PC-9 (cell line): ENCODE measurements at regions not wholly inside any gene's neighbourhood (a gene's known extent, or its start where the extent isn't known, plus 50 kb on each side); places are given as distances from the start of the nearest gene placed in this dataset.

Experiments used
- EZH2 ChIP-seq: fragments of 200-600 bp; sonication (generic); IDR thresholded peaks from 2 replicates; pipeline ENCODE4 v1.8.0; 2017; ENCODE audit warnings: antibody characterized with exemption, low read depth
- TF ChIP-seq, protein P1 (sequence below): fragments of 200-600 bp; sonication (generic); conservative IDR thresholded peaks from 2 replicates; pipeline ENCODE4 v1.6.1; 2017; ENCODE audit warnings: mixed run types, antibody characterized with exemption, mild to moderate bottlenecking, moderate library complexity

DNA sequence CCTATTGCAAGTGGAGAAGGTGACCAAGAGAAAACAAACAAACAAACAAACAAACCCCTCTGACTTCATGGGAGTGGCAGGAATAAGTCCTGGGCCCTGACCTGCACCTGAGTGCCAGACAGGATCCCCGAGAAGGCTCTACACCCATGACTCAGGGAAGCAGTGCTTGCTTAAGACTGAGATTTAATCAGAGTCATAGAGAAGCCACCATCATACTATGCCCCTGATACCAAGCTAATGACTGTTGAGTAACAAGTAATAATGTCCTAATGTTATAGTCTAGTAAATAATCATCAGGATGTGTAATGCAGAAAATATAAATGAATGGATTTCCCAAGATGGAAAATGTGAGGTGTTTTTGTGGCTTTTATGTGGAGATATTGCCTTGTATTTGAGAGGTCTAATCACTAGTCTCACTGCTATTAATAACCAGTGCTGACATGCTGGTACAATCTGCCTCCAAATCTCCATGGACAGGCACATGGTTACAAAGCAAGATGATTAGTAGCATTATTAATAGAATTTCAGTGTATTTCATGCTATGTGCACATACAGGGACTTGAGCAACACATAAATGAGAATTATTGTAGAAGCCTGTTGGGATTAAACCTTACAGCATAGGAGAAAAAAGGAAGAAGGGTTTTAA lies 1290.9 kb downstream of the MRPL39 start:
- TF ChIP-seq EZH2, result no peak
- TF ChIP-seq, protein P1, sequence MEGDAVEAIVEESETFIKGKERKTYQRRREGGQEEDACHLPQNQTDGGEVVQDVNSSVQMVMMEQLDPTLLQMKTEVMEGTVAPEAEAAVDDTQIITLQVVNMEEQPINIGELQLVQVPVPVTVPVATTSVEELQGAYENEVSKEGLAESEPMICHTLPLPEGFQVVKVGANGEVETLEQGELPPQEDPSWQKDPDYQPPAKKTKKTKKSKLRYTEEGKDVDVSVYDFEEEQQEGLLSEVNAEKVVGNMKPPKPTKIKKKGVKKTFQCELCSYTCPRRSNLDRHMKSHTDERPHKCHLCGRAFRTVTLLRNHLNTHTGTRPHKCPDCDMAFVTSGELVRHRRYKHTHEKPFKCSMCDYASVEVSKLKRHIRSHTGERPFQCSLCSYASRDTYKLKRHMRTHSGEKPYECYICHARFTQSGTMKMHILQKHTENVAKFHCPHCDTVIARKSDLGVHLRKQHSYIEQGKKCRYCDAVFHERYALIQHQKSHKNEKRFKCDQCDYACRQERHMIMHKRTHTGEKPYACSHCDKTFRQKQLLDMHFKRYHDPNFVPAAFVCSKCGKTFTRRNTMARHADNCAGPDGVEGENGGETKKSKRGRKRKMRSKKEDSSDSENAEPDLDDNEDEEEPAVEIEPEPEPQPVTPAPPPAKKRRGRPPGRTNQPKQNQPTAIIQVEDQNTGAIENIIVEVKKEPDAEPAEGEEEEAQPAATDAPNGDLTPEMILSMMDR, result no peak
